Hepatocyte (in vitro differentiated cells): ENCODE measurements at regions not wholly inside any gene's neighbourhood (a gene's known extent, or its start where the extent isn't known, plus 50 kb on each side); places are given as distances from the start of the nearest gene placed in this dataset.
A peak's percentile ranks its signal among the peaks of the same experiment; 100 is the strongest.

Experiments
- DNase-seq: peaks from one replicate; pipeline ENCODE4 v3.0.0-alpha.2; 2016; ENCODE audit warnings: low spot score
- H2AFZ ChIP-seq: fragments of 200-600 bp; sonication (generic); 2 replicates; pipeline ENCODE4 v1.6.0; 2016; ENCODE audit warnings: antibody characterized with exemption, mild to moderate bottlenecking
- H3K27ac ChIP-seq: fragments of 200-600 bp; sonication (generic); 2 replicates; pipeline ENCODE4 v1.5.1; 2016; ENCODE audit warnings: mild to moderate bottlenecking
- H3K27me3 ChIP-seq: fragments of 200-600 bp; sonication (generic); 2 replicates; pipeline ENCODE4 v1.6.1; 2016
- H3K36me3 ChIP-seq: fragments of 200-600 bp; sonication (generic); replicated peaks from 2 replicates; pipeline ENCODE4 v1.5.1; 2016; ENCODE audit warnings: low read depth; ENCODE audit not compliant: insufficient read depth
- H3K4me1 ChIP-seq: fragments of 200-600 bp; sonication (generic); 2 replicates; pipeline ENCODE4 v1.5.1; 2016; ENCODE audit warnings: mild to moderate bottlenecking, moderate library complexity; ENCODE audit not compliant: insufficient read depth
- H3K4me2 ChIP-seq: fragments of 200-600 bp; sonication (generic); 2 replicates; pipeline ENCODE4 v1.6.0; 2016
- H3K4me3 ChIP-seq: fragments of 200-600 bp; sonication (generic); 2 replicates; pipeline ENCODE4 v1.5.1; 2016; ENCODE audit warnings: mild to moderate bottlenecking
- H3K79me2 ChIP-seq: fragments of 200-600 bp; sonication (generic); 2 replicates; pipeline ENCODE4 v1.6.0; 2017; ENCODE audit warnings: mild to moderate bottlenecking
- H3K9me2 ChIP-seq: fragments of 200-600 bp; sonication (generic); replicated peaks from 2 replicates; pipeline ENCODE4 v1.6.0; 2017; ENCODE audit warnings: mild to moderate bottlenecking; ENCODE audit not compliant: insufficient read depth
- H3K9me3 ChIP-seq: fragments of 200-600 bp; sonication (generic); 2 replicates; pipeline ENCODE4 v1.5.1; 2016; ENCODE audit warnings: low read depth, mild to moderate bottlenecking
- H4K20me1 ChIP-seq: fragments of 200-600 bp; sonication (generic); 2 replicates; pipeline ENCODE4 v1.6.0; 2016; ENCODE audit warnings: mild to moderate bottlenecking; ENCODE audit not compliant: insufficient read depth, poor library complexity, severe bottlenecking
- EZH2 ChIP-seq: fragments of 200-600 bp; sonication (generic); IDR thresholded peaks from 2 replicates; pipeline ENCODE4 v1.6.1; 2016; ENCODE audit warnings: antibody characterized with exemption, mild to moderate bottlenecking, borderline replicate concordance
- EZH2phosphoT487 ChIP-seq: fragments of 200-600 bp; sonication (generic); IDR thresholded peaks from one replicate; pipeline ENCODE4 v1.6.1; 2018; ENCODE audit warnings: antibody characterized with exemption, mild to moderate bottlenecking, low read depth, moderate library complexity; ENCODE audit not compliant: unreplicated experiment, severe bottlenecking
- WGBS: methylation state at CpG from one replicate; pipeline ENCODE4 v1.1.6; 2016; ENCODE audit warnings: low lambda C conversion rate; ENCODE audit errors: missing lambda C conversion rate; 5-methylcytosine and 5-hydroxymethylcytosine counted together
- TF ChIP-seq, protein P1 (sequence below): fragments of 200-600 bp; sonication (generic); IDR thresholded peaks from 2 replicates; pipeline ENCODE4 v1.5.1; 2016; ENCODE audit warnings: antibody characterized with exemption, mild to moderate bottlenecking; ENCODE audit not compliant: poor library complexity

DNA sequence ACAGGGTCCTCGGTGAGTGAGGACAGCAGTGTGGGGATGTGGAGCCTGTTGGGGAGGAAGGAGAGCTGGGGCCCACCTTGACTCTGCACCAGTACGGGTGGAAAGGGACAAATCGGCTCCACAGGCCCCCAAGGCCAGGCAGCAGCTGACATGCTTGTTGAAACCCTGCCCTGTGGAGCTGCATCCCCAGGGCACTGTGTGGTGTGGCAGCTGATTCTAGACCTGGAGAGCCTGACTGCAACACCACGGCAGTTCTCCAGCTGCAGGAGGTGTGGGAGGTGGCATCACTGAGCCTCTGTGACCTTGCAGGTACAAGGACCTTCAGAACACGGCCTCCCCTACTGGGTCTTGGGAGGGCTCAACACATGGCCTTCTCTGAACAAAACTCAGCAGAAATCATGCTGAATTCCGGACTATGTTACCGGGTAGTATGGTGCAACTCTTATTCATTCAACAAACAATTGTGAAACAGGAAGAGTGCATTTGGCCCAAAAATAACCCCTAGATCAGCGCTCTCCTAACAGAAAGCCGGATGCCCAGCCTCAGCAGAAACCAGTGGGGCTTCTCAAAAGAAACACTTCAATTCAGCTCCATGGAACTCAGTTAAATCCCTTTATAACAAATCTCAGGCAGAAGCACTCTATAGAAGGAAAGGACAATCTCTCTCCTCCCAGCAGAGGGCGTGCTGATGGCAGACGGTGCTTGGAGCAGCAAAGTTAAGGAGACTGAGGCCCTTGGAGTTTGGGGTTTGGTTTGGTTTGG lies 104.4 kb upstream of the SALL3 start:
- 63% methylated on average over 11 of the region's 11 CpGs for WGBS
- no peaks in the 10 kb centered on the region for H3K79me2 ChIP-seq
- H4K20me1 ChIP-seq = no peaks in the 10 kb centered on the region
- H3K9me3 ChIP-seq = no peaks in the 10 kb centered on the region
- no peaks in the 10 kb centered on the region for H3K36me3 ChIP-seq
- no peak overlapping the region for H3K4me3 ChIP-seq
- no peak overlapping the region for H3K27ac ChIP-seq
- no peak overlapping the region for H2AFZ ChIP-seq
- peak; percentile 40 for DNase-seq
- H3K9me2 ChIP-seq = no peaks in the 10 kb centered on the region
- H3K4me1 ChIP-seq = no peaks in the 10 kb centered on the region
- TF ChIP-seq, protein P1, sequence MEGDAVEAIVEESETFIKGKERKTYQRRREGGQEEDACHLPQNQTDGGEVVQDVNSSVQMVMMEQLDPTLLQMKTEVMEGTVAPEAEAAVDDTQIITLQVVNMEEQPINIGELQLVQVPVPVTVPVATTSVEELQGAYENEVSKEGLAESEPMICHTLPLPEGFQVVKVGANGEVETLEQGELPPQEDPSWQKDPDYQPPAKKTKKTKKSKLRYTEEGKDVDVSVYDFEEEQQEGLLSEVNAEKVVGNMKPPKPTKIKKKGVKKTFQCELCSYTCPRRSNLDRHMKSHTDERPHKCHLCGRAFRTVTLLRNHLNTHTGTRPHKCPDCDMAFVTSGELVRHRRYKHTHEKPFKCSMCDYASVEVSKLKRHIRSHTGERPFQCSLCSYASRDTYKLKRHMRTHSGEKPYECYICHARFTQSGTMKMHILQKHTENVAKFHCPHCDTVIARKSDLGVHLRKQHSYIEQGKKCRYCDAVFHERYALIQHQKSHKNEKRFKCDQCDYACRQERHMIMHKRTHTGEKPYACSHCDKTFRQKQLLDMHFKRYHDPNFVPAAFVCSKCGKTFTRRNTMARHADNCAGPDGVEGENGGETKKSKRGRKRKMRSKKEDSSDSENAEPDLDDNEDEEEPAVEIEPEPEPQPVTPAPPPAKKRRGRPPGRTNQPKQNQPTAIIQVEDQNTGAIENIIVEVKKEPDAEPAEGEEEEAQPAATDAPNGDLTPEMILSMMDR = peak; percentile 51
- no peak for TF ChIP-seq EZH2phosphoT487
- H3K27me3 ChIP-seq = no peaks in the 10 kb centered on the region
- H3K4me2 ChIP-seq = no peak overlapping the region

DNA sequence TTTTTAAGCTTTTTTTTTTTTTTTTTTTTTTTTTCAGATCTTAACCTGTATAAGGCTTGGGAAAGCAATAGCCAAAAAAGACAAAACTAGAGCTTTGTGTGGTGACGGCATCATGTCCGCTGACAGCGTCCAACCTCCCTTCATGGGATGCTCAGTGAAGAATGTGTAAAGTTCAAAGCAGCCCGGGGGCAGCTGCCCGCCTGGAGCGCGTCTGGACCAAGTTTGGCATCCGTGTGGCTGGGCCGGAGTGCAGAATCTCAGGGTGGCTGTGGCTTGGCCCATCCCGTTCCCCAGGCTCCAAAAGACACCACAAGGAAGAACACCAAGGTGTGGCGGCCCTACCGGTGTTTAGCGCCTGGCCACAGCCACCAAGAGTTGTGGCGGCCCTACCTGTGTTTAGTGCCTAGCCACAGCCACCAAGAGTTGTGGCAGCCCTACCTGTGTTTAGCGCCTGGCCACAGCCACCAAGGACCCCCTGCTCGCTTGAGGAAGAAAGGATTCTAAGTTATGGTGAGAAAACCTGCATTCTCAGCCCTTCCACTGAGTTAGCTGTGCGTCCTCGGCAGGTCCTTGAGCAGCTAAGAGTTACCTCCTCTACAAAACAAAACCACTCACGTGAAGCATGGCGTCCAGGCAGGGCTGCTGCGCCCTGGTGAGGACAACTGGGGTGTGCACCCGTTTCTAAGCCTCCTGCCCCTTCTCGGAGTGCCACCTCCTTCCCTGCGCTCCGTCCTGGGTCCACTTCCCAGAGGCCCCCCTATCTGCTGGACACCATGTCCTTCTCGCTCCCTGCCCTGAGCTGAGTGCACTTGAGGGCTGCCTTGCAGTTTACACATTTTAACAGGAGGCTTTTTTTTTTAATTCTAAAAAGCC lies 103.6 kb upstream of the SALL3 start:
- Histone ChIP-seq H4K20me1 (no peaks in the 10 kb centered on the region), H3K27me3 (no peaks in the 10 kb centered on the region), H3K4me2 (no peak overlapping the region), H3K9me3 (no peaks in the 10 kb centered on the region), H3K36me3 (no peaks in the 10 kb centered on the region), H3K4me3 (no peak overlapping the region), H3K27ac (no peak overlapping the region), H3K79me2 (no peaks in the 10 kb centered on the region), H3K9me2 (no peaks in the 10 kb centered on the region), H3K4me1 (no peaks in the 10 kb centered on the region), H2AFZ (no peak overlapping the region)
- no peak for DNase-seq
- WGBS = 95% methylated on average over 24 of the region's 26 CpGs
- TF ChIP-seq EZH2phosphoT487 (no peak), EZH2 (no peak)
- TF ChIP-seq, protein P1 = no peak

DNA sequence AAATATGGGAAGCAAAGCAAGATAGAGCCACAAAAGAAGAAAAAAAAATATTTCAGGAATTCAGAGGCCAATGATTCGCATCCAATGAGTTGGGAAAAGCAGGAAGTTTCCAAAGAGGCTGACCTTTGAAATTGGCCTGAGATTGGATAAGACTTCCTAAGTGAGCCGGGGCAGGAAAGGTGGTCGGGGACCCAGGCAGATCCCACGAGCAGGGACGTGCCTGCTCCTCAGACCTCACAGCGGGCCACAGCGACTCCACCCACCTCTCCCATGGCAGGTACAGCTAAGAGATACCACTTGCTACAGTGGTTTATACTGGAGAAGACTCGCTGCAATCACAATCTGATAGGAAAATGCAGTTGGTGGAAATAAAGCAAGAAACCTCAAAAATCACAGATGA lies 102.8 kb upstream of the SALL3 start:
- Histone ChIP-seq H3K9me3 (no peaks in the 10 kb centered on the region), H3K4me2 (no peak overlapping the region), H2AFZ (no peak overlapping the region), H3K4me1 (no peaks in the 10 kb centered on the region), H3K36me3 (no peaks in the 10 kb centered on the region), H4K20me1 (no peaks in the 10 kb centered on the region), H3K27me3 (no peaks in the 10 kb centered on the region), H3K27ac (no peak overlapping the region), H3K79me2 (no peaks in the 10 kb centered on the region), H3K4me3 (no peak overlapping the region), H3K9me2 (no peaks in the 10 kb centered on the region)
- TF ChIP-seq, protein P1 = no peak
- no peak for TF ChIP-seq EZH2
- no peak for DNase-seq
- 75% methylated on average over 8 of the region's 8 CpGs for WGBS
